HG03342 (cell line): ENCODE measurements at regions not wholly inside any gene's neighbourhood (a gene's known extent, or its start where the extent isn't known, plus 50 kb on each side); places are given as distances from the start of the nearest gene placed in this dataset.
"Not testable (repeated sequence)": the region's sequence is repeated elsewhere in the genome, so short reads cannot be mapped to it uniquely, and the experiment has no call there.

Experiments used
- ATAC-seq: cut with Tn5 transposase; IDR thresholded peaks from one replicate; pipeline ENCODE4 v1.9.1; 2021; ENCODE audit warnings: mild to moderate bottlenecking, moderate library complexity; ENCODE audit not compliant: unreplicated experiment

- no peak for ATAC-seq
Observed at GRCh38 chr4:33873791-33874190, 2370.5 kb downstream of the ARAP2 start.

DNA sequence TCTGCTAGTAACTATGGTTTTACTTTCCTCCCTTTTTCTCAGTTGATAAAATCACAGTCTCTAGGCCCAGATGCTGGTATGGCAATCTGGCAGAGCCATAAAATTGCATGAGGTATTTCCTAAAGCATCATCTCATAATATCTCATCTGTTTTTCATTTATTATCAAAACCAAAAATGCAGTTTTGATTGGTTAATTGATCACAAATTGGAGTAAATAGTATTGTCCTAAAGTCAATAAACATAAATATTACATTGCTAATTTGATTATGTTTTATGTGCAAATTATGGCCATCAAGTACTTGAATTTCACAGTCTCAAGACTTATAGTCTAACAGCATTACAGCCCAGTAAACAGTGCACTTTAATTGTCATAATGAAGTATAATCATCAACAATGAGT is 2365.6 kb downstream of the ARAP2 start:
- no peak for ATAC-seq

GRCh38 chr4:33881176-33881575 is 2363.1 kb downstream of the ARAP2 start:
- no peak for ATAC-seq

GRCh38 chr4:33882246-33882990 is 2361.9 kb downstream of the ARAP2 start:
- ATAC-seq: no peak

DNA sequence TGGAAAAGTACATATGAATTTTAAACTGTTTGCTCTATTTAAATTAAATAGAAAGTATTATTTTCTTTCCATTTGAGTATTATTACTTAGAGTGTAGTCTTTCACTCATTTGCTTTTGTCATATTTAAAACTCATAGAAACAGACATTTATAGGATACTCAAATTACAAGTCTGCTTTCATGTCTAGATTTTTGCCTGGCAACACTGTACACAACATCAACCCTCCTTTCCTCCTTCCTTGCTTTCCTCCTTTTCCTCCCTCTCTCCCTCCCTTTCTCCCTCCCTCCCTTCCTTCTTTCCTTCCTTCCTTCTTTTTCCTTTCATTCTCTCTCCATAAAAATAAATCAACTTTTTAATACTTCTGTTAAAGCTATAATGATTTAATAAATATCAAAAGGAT is 2361.2 kb downstream of the ARAP2 start:
- no peak for ATAC-seq

- ATAC-seq: no peak
Observed at GRCh38 chr4:33886356-33886755, 2358.0 kb downstream of the ARAP2 start.

- ATAC-seq: no peak
Observed at GRCh38 chr4:33890841-33891240, 2353.5 kb downstream of the ARAP2 start.

DNA sequence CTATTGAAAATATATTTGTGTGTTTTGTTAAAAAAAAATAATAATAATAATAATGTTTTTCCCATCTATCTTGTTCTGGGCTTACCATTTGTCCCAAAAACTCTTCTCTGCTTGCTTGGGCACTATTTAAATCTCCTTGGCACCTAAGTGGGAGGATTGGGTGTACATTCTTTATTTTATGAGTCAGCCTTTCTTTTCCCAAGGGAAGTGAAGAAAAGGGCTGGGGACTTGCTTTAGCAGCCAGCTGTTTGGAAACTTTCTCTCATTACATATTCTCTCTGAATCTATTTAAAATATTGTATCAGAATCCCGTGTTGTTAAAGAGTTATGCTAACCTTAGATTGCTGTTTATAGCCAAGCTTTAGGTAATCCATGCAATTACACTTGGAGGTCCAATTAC is 2332.4 kb downstream of the ARAP2 start:
- no peak for ATAC-seq

GRCh38 chr4:33914386-33914785 is 2329.9 kb downstream of the ARAP2 start:
- no peak for ATAC-seq

DNA sequence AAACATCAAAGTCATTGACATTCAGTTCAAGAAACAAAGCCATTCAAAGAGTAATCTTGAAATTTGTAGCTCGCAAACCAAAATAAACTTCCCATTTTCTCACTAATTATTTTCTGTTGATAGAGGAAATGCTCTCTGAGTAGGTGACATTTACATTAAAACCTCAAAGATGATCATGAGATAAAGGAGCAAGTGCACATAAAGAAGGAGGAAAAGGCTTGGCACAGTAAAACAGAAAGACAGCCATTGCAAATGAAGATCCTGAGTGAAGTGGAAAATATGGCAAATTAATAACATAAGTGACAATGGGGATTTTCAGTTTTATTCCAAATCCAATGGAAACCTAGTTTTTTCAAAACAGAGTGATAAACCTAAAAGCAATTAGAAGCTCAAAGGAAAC is 2320.8 kb downstream of the ARAP2 start:
- no peak for ATAC-seq

DNA sequence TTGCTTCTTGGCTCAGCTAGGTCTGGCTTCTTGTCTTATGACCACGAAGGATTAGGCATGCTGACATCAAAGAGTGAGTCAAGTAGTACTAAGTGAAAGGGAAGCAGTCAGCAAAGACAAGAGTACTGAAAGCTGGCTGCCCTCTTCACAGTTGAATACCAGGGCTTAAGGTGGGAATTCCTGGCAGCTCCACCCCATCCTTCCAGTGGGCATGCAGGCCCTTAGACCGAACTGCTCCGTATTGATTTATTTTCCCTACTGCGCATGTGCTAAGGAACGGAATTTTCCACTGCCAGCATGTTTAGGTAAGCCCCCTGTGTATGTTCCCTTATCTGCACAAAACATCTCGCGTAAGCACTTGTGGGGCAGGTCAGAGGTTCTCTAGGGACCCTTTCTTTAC is 2320.1 kb downstream of the ARAP2 start:
- ATAC-seq: no peak

GRCh38 chr4:33924811-33925210 is 2319.5 kb downstream of the ARAP2 start:
- ATAC-seq: no peak

- no peak for ATAC-seq
Observed at GRCh38 chr4:33930497-33930896, 2313.8 kb downstream of the ARAP2 start.

DNA sequence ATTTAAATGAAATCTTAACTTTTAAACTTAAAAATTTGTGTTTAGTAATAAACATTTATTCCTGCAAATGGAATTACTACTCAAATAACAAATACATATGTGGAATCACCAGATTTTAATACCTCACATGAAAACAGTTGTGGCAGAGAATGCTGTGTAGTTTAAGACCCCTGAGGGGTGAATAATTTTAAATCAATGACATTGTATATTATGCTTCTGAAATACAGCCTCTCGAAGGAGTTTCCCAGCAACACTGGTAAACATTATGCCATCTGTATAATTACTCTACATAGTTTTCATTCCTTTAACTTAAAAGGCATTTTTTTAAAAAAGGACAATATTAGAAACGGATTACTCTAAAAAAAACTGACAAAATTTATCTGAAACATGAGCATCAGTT is 2313.3 kb downstream of the ARAP2 start:
- no peak for ATAC-seq

- no peak for ATAC-seq
Observed at GRCh38 chr4:33940281-33940680, 2304.0 kb downstream of the ARAP2 start.

DNA sequence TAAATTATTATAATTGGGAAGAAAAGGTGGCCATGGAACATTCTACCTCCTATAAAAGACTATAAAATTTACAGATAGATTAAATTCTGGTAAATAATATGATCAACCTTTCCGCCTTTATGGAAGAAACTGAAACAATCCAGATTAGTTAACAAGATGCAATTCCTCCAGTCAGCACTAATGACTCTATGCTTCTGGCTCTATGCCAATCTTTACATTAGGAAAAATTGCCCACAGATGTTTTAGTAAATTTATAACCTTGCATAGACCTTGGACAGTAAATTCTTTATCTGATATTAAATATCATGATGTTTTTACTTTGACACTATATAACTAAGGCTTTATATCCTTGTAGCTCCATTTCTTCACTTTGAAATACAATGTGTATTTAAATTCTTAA is 2302.5 kb downstream of the ARAP2 start:
- ATAC-seq: no peak

- ATAC-seq: no peak
Observed at GRCh38 chr4:33948921-33949320, 2295.4 kb downstream of the ARAP2 start.

- ATAC-seq: not testable (repeated sequence)
Observed at GRCh38 chr4:33953848-33954247, 2290.5 kb downstream of the ARAP2 start.

DNA sequence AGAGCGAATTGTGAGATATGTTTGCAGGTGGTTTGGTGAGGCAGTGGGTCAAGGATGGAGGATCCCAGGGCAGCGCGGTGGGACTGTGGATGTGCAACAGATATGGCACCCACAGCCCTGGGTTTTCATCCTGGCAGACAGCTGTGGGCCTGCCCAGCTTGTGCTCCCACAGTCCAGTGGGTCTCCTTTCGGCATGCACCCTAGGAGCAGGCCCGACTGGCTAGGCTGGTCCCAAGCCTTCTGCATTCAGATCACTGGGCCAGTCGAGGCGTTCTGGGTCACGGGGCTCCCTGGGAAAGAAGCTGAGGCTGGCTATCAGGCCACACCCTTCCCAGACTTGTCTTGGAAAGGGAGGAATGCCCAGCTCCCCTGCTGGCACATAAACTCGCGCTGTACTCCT is 2289.6 kb downstream of the ARAP2 start:
- ATAC-seq: no peak

GRCh38 chr4:33959519-33959918 is 2284.8 kb downstream of the ARAP2 start:
- no peak for ATAC-seq

DNA sequence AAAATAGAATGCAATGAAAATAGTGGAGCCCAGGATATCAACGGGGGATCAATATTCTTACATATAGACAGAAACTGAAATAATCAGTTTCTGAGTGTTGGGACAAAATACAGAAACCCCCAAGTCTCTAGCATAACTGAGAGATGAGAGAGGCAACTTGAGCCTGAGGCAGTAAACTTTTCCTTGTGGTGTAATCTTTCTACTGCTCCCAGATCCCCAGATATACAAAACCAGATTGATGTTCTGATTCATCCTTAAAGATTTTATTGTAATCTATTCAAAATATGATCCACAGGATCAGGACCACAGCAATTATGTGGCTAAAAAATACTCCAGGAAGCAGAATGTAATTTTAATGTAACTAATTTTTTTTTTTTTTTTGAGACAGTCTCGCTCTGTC is 2282.6 kb downstream of the ARAP2 start:
- ATAC-seq: no peak

GRCh38 chr4:33966808-33967207 is 2277.5 kb downstream of the ARAP2 start:
- ATAC-seq: no peak

- no peak for ATAC-seq
Observed at GRCh38 chr4:33974270-33974669, 2270.0 kb downstream of the ARAP2 start.
